ENCODE measurements at regions not wholly inside any gene's neighbourhood (a gene's known extent, or its start where the extent isn't known, plus 50 kb on each side); places are given as distances from the start of the nearest gene placed in this dataset.

GRCh38 chr1:177741476-177741875, 228.4 kb downstream of the SEC16B start:
- no peaks in the 10 kb centered on the region for H3K36me3 ChIP-seq (ENCODE audit: control insufficient read depth, insufficient read depth, low read length)
- H3K27me3 ChIP-seq (ENCODE audit: control insufficient read depth, insufficient read depth, low read length), result no peaks in the 10 kb centered on the region
- H3K4me1 ChIP-seq (ENCODE audit: control insufficient read depth, insufficient read depth, low read length), result no peaks in the 10 kb centered on the region
- H3K9ac ChIP-seq (ENCODE audit: low read length), result no peak overlapping the region
- no peak overlapping the region for H3K27ac ChIP-seq (ENCODE audit: low read depth, low read length)
- no peak overlapping the region for H3K4me3 ChIP-seq (ENCODE audit: low read length)

GRCh38 chr1:177739780-177740179, 230.1 kb downstream of the SEC16B start:
- Histone ChIP-seq H3K4me3 (ENCODE audit: low read length) (no peak overlapping the region), H3K27me3 (ENCODE audit: control insufficient read depth, insufficient read depth, low read length) (no peaks in the 10 kb centered on the region), H3K9ac (ENCODE audit: low read length) (no peak overlapping the region), H3K27ac (ENCODE audit: low read depth, low read length) (no peak overlapping the region), H3K4me1 (ENCODE audit: control insufficient read depth, insufficient read depth, low read length) (no peaks in the 10 kb centered on the region), H3K36me3 (ENCODE audit: control insufficient read depth, insufficient read depth, low read length) (no peaks in the 10 kb centered on the region)

DNA sequence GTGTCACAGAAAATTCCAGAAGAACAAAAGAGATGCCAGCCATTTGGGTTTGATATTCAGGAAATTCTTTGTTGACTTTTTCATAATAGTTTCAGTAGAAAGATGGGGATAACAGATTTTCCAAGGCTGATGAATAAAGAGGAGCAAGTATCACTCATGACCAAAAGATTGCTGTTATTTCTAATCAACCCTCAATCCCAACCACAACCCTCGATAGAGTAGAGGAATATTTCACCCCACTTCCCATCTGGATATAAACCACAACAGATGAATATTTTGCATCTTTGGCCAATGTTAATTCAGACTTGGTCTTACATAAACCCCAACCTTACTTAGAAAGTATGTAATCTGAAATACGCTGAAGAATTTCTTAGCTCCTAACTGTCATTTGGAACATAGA, 232.4 kb downstream of the SEC16B start:
- Histone ChIP-seq H3K27ac (ENCODE audit: low read depth, low read length) (no peak overlapping the region), H3K9ac (ENCODE audit: low read length) (no peak overlapping the region), H3K4me3 (ENCODE audit: low read length) (no peak overlapping the region), H3K27me3 (ENCODE audit: control insufficient read depth, insufficient read depth, low read length) (no peaks in the 10 kb centered on the region), H3K36me3 (ENCODE audit: control insufficient read depth, insufficient read depth, low read length) (no peaks in the 10 kb centered on the region), H3K4me1 (ENCODE audit: control insufficient read depth, insufficient read depth, low read length) (no peaks in the 10 kb centered on the region)

DNA sequence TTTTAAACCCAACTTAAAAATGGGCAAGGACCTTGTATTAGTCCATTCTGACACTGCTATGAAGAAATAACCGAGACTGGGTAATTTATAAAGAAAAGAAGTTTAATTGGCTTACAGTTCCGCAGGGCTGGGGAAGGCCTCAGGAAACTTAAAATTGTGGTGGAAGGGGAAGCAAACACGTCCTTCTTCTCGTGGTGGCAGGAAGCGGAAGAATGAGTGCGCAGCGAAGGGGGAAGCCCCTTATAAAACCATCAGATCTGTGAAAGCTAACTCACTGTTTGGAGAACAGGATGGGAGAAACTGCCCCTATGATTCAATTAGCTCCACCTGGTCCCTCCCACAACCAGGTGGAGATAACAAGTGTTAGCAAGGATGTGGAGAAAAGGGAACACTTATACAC, 237.7 kb downstream of the SEC16B start:
- Histone ChIP-seq H3K4me3 (ENCODE audit: low read length) (no peak overlapping the region), H3K9ac (ENCODE audit: low read length) (no peak overlapping the region), H3K27me3 (ENCODE audit: control insufficient read depth, insufficient read depth, low read length) (no peaks in the 10 kb centered on the region), H3K27ac (ENCODE audit: low read depth, low read length) (no peak overlapping the region), H3K4me1 (ENCODE audit: control insufficient read depth, insufficient read depth, low read length) (no peaks in the 10 kb centered on the region), H3K36me3 (ENCODE audit: control insufficient read depth, insufficient read depth, low read length) (no peaks in the 10 kb centered on the region)

GRCh38 chr1:177729646-177730045, 240.2 kb downstream of the SEC16B start:
- H3K27me3 ChIP-seq (ENCODE audit: control insufficient read depth, insufficient read depth, low read length), result no peaks in the 10 kb centered on the region

GRCh38 chr1:177723533-177723932, 246.3 kb downstream of the SEC16B start:
- H3K4me1 ChIP-seq (ENCODE audit: control insufficient read depth, insufficient read depth, low read length), result no peaks in the 10 kb centered on the region
- no peaks in the 10 kb centered on the region for H3K27me3 ChIP-seq (ENCODE audit: control insufficient read depth, insufficient read depth, low read length)
- H3K27ac ChIP-seq (ENCODE audit: low read depth, low read length), result no peak overlapping the region
- no peak overlapping the region for H3K4me3 ChIP-seq (ENCODE audit: low read length)
- no peak overlapping the region for H3K9ac ChIP-seq (ENCODE audit: low read length)
- no peaks in the 10 kb centered on the region for H3K36me3 ChIP-seq (ENCODE audit: control insufficient read depth, insufficient read depth, low read length)

More at GRCh38 chr1:177729646-177730045, 240.2 kb downstream of the SEC16B start:
- Histone ChIP-seq H3K27ac (ENCODE audit: low read depth, low read length) (no peak overlapping the region), H3K36me3 (ENCODE audit: control insufficient read depth, insufficient read depth, low read length) (no peaks in the 10 kb centered on the region), H3K9ac (ENCODE audit: low read length) (no peak overlapping the region), H3K4me3 (ENCODE audit: low read length) (no peak overlapping the region), H3K4me1 (ENCODE audit: control insufficient read depth, insufficient read depth, low read length) (no peaks in the 10 kb centered on the region)

GRCh38 chr1:177710696-177711620, 258.9 kb downstream of the SEC16B start:
- Histone ChIP-seq H3K36me3 (ENCODE audit: control insufficient read depth, insufficient read depth, low read length) (no peaks in the 10 kb centered on the region), H3K27ac (ENCODE audit: low read depth, low read length) (no peak overlapping the region), H3K27me3 (ENCODE audit: control insufficient read depth, insufficient read depth, low read length) (no peaks in the 10 kb centered on the region), H3K4me1 (ENCODE audit: control insufficient read depth, insufficient read depth, low read length) (no peaks in the 10 kb centered on the region), H3K4me3 (ENCODE audit: low read length) (no peak overlapping the region), H3K9ac (ENCODE audit: low read length) (no peak overlapping the region)

DNA sequence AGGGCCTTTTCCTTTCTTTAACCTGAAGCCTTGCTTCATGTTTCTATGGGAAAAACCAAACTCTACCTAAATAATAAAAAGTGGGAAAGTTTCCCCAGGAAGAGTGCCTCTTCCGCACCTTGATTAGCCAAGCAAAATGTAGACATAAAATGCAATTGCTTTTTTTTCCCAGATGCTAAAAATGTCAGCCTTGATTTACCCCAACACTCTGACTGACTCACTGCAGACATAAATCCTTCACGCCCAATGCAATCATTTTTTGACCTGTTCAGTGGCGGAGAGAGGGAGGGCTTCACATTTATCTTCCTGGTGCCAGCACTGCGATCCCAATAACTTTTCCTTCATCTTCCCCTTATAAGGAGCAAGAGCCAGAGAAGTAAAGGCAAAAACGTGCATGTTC, 261.5 kb downstream of the SEC16B start:
- Histone ChIP-seq H3K27ac (ENCODE audit: low read depth, low read length) (no peak overlapping the region), H3K4me1 (ENCODE audit: control insufficient read depth, insufficient read depth, low read length) (no peaks in the 10 kb centered on the region), H3K4me3 (ENCODE audit: low read length) (no peak overlapping the region), H3K36me3 (ENCODE audit: control insufficient read depth, insufficient read depth, low read length) (no peaks in the 10 kb centered on the region), H3K9ac (ENCODE audit: low read length) (no peak overlapping the region), H3K27me3 (ENCODE audit: control insufficient read depth, insufficient read depth, low read length) (no peaks in the 10 kb centered on the region)

DNA sequence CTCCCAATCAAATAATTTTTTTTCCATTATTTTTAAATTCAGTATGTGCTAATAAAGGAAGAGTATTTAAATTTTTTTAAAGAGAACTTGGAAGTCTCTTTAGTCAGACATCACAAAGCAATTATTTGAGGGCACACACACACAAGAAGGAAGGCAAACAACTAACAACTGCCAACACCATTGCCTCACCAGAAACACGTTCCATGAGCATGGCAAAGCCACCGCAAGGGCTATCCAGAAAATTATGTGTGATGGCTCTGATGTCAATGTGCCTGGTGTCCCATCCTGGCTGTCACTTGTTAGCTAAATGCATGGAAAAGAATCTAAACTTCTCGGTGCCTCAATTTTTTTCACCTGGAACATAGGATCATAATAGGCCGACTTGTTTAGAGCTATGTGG, 262.9 kb downstream of the SEC16B start:
- Histone ChIP-seq H3K4me3 (ENCODE audit: low read length) (no peak overlapping the region), H3K27me3 (ENCODE audit: control insufficient read depth, insufficient read depth, low read length) (no peaks in the 10 kb centered on the region), H3K27ac (ENCODE audit: low read depth, low read length) (no peak overlapping the region), H3K36me3 (ENCODE audit: control insufficient read depth, insufficient read depth, low read length) (no peaks in the 10 kb centered on the region), H3K9ac (ENCODE audit: low read length) (no peak overlapping the region), H3K4me1 (ENCODE audit: control insufficient read depth, insufficient read depth, low read length) (no peaks in the 10 kb centered on the region)

- Histone ChIP-seq H3K27me3 (ENCODE audit: control insufficient read depth, insufficient read depth, low read length) (no peaks in the 10 kb centered on the region), H3K9ac (ENCODE audit: low read length) (no peak overlapping the region), H3K27ac (ENCODE audit: low read depth, low read length) (no peak overlapping the region), H3K36me3 (ENCODE audit: control insufficient read depth, insufficient read depth, low read length) (no peaks in the 10 kb centered on the region), H3K4me3 (ENCODE audit: low read length) (no peak overlapping the region), H3K4me1 (ENCODE audit: control insufficient read depth, insufficient read depth, low read length) (no peaks in the 10 kb centered on the region)
Measured at GRCh38 chr1:177705839-177706238, 264.0 kb downstream of the SEC16B start.

DNA sequence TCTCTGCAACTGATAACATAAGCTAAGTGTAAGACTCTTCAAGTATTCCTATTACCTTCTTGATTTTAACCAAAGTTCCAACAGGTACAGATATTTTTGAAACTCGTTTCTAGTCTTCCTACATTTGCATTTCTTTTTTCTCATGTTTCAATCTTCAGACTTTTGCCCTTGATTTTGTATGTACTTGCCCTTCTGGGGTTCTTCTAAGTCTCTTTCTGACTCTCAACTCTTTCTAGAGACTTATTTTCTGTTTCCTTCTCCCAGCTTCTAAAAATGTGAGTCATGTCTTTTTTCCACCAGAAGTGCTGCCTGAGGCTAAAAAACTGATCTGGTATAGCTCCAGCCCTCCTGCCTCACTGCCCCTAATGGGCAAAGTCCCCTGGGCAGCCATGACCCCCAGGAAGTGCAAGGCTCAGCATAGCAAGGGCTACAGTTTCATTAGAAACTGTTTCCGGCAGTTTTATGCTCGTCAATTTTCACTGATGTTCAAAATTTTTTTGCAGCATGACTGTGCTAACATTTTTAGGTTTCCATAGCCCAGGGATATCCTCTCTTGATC, 265.9 kb downstream of the SEC16B start:
- Histone ChIP-seq H3K36me3 (ENCODE audit: control insufficient read depth, insufficient read depth, low read length) (no peaks in the 10 kb centered on the region), H3K4me3 (ENCODE audit: low read length) (no peak overlapping the region), H3K27ac (ENCODE audit: low read depth, low read length) (no peak overlapping the region), H3K9ac (ENCODE audit: low read length) (no peak overlapping the region), H3K4me1 (ENCODE audit: control insufficient read depth, insufficient read depth, low read length) (no peaks in the 10 kb centered on the region), H3K27me3 (ENCODE audit: control insufficient read depth, insufficient read depth, low read length) (no peaks in the 10 kb centered on the region)

DNA sequence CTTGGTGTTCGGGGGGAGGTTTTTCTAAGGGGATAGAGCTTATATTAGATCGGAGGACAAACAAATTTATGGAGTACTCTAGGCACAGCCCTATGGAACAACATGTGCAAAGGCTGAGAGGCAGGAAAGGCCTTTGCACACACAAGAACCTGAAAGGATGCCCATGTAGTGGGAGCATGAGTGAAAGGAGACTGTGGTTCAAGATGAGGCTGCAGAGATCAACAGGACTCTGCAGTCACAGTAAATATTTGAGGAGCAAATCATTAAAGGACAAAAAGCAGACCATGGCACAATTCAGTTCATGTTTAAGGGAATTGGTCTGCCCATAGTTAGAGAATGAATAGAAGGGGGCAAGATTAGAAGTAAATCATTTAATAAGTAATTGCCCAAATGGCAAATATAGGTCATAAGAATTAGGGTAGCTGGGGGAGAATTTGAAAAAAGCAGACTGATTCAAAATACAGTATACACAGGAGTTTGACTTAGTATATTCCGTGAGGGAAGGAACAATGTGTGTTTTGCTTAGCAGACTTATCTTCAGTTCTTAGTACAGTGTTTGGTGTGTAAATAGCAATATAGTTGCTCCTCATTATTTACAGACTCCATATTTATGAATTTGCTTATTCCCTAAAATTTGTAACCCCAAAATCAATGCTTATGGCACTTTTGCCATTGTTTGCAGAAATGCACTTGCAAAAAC, 268.1 kb downstream of the SEC16B start:
- H3K9ac ChIP-seq (ENCODE audit: low read length), result no peak overlapping the region
- H3K4me3 ChIP-seq (ENCODE audit: low read length), result no peak overlapping the region
- H3K27me3 ChIP-seq (ENCODE audit: control insufficient read depth, insufficient read depth, low read length), result no peaks in the 10 kb centered on the region

More for the DNA sequence above, 268.1 kb downstream of the SEC16B start:
- H3K36me3 ChIP-seq (ENCODE audit: control insufficient read depth, insufficient read depth, low read length), result no peaks in the 10 kb centered on the region
- no peak overlapping the region for H3K27ac ChIP-seq (ENCODE audit: low read depth, low read length)
- H3K4me1 ChIP-seq (ENCODE audit: control insufficient read depth, insufficient read depth, low read length), result no peaks in the 10 kb centered on the region

Data from rectal smooth muscle tissue (tissue), 1 donor.